ENCODE measurements at regions not wholly inside any gene's neighbourhood (a gene's known extent, or its start where the extent isn't known, plus 50 kb on each side); places are given as distances from the start of the nearest gene placed in this dataset.

DNA sequence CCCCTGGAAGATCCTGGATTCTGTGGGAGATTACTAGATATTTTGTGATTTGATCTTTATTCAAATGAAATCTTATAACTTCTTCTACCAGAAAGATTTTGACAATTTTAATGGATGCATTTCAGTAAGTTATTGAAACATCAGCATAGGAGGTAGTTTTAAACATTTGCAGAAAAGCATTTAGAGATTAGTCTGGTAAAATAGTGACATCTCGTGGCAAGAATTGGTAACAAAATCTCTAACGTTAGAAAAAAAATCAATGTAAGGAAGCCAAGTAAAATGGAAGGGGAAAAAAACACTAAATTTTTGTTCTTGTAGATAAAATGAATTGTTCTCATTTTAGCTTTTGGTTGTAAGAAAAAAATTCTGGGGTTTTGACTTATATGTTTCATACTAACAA is 73.3 kb downstream of the TASL start:
- peak; percentile 62 for DNase-seq

DNA sequence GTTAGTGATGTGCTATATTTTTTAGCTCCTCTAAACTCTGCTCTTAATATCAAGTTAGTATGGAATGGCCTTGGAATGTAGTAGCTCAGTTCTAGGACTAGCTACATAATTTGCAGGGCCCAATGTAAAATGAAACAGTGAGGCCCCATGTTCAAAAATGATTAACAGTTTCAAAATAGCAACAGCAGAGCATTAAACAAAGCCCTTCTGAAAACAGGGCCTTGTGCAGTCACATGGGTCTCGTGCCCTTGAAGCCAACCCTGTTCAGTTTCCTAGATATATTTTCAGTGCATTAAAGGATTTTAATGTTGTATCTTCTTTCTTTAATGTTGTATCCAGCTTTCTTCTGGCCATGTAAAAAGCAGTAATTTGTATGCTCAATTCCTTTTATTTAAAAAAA is 82.1 kb downstream of the TASL start:
- DNase-seq, result no peak

DNA sequence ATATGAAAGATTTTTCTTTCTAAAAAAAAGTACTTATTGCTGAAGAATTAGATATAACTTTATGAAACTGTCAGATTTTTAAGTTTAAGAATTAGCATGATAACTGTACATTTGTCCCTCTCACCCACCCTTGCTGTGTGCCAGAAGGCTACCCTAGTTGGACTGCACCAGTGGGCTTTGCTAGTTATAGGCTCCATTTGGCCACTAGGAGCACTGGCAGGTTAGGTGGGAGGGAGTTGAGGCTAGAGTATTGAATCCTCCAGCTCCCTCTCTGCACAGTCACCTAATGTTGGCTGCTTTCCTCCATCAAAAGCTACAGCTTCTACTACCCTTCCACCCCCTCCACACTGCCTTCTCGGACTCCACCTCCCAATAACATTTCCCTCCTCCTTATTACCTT is 84.2 kb downstream of the TASL start:
- no peak for DNase-seq

DNA sequence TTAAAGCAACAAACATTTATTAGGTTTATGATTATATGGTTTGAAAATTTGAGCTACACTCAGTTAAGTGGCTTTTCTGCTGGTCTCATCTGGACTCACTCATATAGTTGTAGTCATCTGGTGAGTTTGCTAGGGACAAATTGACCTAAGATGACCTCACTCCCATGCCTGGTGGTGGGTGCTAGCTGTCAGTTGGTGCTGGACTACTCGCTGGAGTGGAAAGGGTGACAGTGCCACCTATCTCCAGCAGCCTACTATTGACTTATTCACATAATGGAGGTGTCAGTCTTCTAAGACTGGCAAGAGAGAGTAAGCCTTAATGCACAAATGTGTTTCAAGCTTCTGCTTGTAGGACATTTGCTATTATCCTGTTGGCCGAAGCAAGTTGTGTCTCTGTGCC is 88.2 kb downstream of the TASL start:
- peak; percentile 37 for DNase-seq

DNA sequence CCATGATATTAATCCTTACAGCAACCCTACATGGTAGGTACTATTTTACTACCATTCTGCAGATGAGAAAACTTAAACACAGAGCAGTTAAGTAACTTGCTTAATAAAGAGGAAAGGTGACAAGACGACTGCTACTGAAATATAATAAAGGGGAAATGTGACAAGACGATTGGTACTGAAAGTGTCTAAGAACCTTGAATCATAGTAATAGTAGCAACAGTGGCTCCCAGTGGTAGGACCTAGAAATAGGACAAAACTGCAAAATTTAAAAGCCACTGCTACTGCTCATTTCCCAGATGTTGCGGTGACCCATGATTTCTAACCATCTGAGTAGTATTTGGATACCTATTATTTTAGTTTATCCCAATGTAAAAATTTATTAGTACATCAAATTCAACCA is 89.5 kb downstream of the TASL start:
- DNase-seq, result peak; percentile 41

DNA sequence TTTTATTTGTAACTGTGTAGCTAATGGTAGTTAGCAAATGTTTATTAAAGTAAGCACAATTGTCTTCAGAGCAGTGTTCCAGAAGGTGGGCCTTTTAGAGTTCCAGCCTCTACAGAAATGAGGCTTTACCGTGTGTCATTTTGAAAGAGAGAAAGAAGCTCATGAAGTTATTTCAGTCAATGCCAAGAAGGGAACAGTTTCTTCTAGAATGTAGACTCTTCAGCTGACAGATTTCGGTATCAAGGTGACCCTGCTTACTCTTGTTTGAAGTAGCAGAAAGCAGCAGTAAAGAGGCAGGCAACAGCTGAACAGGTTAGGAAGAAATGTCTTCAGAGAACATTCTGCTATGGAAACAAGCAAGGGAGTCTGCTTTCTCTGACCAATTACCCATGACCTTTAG is 93.6 kb downstream of the TASL start:
- DNase-seq, result no peak

DNA sequence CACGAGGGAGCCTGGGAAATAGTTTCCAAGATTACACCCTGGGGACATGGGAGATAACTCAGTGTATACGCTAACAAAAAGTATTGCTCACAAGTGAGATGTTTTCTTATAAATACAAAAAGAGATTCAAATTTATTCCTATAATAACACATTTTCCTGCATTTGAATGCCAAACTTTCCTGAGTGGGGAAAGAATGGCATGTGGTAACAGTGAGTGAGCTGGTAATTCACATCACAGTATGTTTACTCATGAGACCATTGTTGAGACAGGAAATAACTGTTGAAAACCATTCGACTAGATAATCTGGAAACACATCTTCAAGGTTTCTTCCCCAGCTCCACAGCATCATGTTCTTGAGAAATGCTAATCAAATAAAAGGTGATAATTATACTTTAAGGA is 109.1 kb downstream of the TASL start:
- DNase-seq, result no peak
